ENCODE measurements at regions not wholly inside any gene's neighbourhood (a gene's known extent, or its start where the extent isn't known, plus 50 kb on each side); places are given as distances from the start of the nearest gene placed in this dataset.
"Not testable (repeated sequence)": the region's sequence is repeated elsewhere in the genome, so short reads cannot be mapped to it uniquely, and the experiment has no call there.

- no peak for DNase-seq (ENCODE audit: low read depth)
Measured at GRCh38 chr5:119896826-119897536, 267.6 kb downstream of the FAM170A start.

GRCh38 chr5:119897537-119898370 lies 268.4 kb downstream of the FAM170A start:
- DNase-seq (ENCODE audit: low read depth), result no peak

- no peak for DNase-seq (ENCODE audit: low read depth)
Measured at GRCh38 chr5:119899981-119900380, 270.6 kb downstream of the FAM170A start.

- DNase-seq (ENCODE audit: low read depth), result no peak
Measured at GRCh38 chr5:119902593-119902992, 273.2 kb downstream of the FAM170A start.

- DNase-seq (ENCODE audit: low read depth), result no peak
Measured at GRCh38 chr5:119913425-119913824, 284.1 kb downstream of the FAM170A start.

- DNase-seq (ENCODE audit: low read depth), result no peak
Measured at GRCh38 chr5:119919279-119919678, 289.9 kb downstream of the FAM170A start.

GRCh38 chr5:119926301-119926700 lies 296.9 kb downstream of the FAM170A start:
- DNase-seq (ENCODE audit: low read depth), result no peak

GRCh38 chr5:119928974-119929373 lies 299.6 kb downstream of the FAM170A start:
- no peak for DNase-seq (ENCODE audit: low read depth)

GRCh38 chr5:119930490-119930889 lies 301.1 kb downstream of the FAM170A start:
- no peak for DNase-seq (ENCODE audit: low read depth)

- DNase-seq (ENCODE audit: low read depth), result no peak
Measured at GRCh38 chr5:119943148-119943547, 313.8 kb downstream of the FAM170A start.

- DNase-seq (ENCODE audit: low read depth), result no peak
Measured at GRCh38 chr5:119945691-119946090, 316.3 kb downstream of the FAM170A start.

- DNase-seq (ENCODE audit: low read depth), result no peak
Measured at GRCh38 chr5:119948162-119948561, 318.8 kb downstream of the FAM170A start.

GRCh38 chr5:119949426-119949999 lies 320.2 kb downstream of the FAM170A start:
- no peak for DNase-seq (ENCODE audit: low read depth)

- no peak for DNase-seq (ENCODE audit: low read depth)
Measured at GRCh38 chr5:119951330-119951934, 322.1 kb downstream of the FAM170A start.

- no peak for DNase-seq (ENCODE audit: low read depth)
Measured at GRCh38 chr5:119953474-119953873, 324.1 kb downstream of the FAM170A start.

- no peak for DNase-seq (ENCODE audit: low read depth)
Measured at GRCh38 chr5:119954106-119954505, 324.7 kb downstream of the FAM170A start.

GRCh38 chr5:119961993-119962392 lies 332.6 kb downstream of the FAM170A start:
- DNase-seq (ENCODE audit: low read depth), result no peak

GRCh38 chr5:119966028-119966427 lies 336.7 kb downstream of the FAM170A start:
- DNase-seq (ENCODE audit: low read depth), result no peak

- DNase-seq (ENCODE audit: low read depth), result no peak
Measured at GRCh38 chr5:119968690-119969089, 339.3 kb downstream of the FAM170A start.

GRCh38 chr5:119987077-119987476 lies 357.7 kb downstream of the FAM170A start:
- DNase-seq (ENCODE audit: low read depth), result not testable (repeated sequence)

- no peak for DNase-seq (ENCODE audit: low read depth)
Measured at GRCh38 chr5:119991625-119992024, 362.3 kb downstream of the FAM170A start.

- no peak for DNase-seq (ENCODE audit: low read depth)
Measured at GRCh38 chr5:119996128-119996527, 366.8 kb downstream of the FAM170A start.

- no peak for DNase-seq (ENCODE audit: low read depth)
Measured at GRCh38 chr5:120007598-120007997, 378.2 kb downstream of the FAM170A start.

Data from GM04503 (cell line).